SK-N-SH (cell line): ENCODE measurements at regions not wholly inside any gene's neighbourhood (a gene's known extent, or its start where the extent isn't known, plus 50 kb on each side); places are given as distances from the start of the nearest gene placed in this dataset.

ENCODE experiments used
- CTCF ChIA-PET: fragments of 300-600, 350-600 bp; formaldehyde crosslinking; extraction: SDS; loops from one replicate; lab custom pipeline; 2021; lab: Yijun Ruan, JAX
- POLR2A ChIA-PET: fragments of 350-600 bp; sonication (Branson Sonifier 250); formaldehyde crosslinking; extraction: SDS; loops from one replicate; lab custom pipeline; 2020; ENCODE audit warnings: antibody characterized with exemption, inconsistent platforms; lab: Yijun Ruan, JAX
- DNase-seq: peaks from one replicate; pipeline ENCODE4 v3.0.0; 2012
- H2AFZ ChIP-seq: fragments of 200-600 bp; sonication (generic); 2 replicates; pipeline ENCODE4 v1.8.1; 2016; ENCODE audit warnings: antibody characterized with exemption, mild to moderate bottlenecking, low read depth
- H3F3A ChIP-seq: fragments of 200-600 bp; sonication (generic); replicated peaks from 2 replicates; pipeline ENCODE3; 2016; ENCODE audit warnings: antibody characterized with exemption, mild to moderate bottlenecking; ENCODE audit not compliant: insufficient read depth
- H3K27ac ChIP-seq, 2 experiments: fragments of 200-500 bp in 1 of 2; fragments of 200-600 bp in 1 of 2; sonication (Bioruptor generic) in 1 of 2; sonication (generic), shearing (Covaris generic) in 1 of 2; 2 replicates each; pipeline versions ENCODE4 v1.5.1 to v1.6.1; 2014 to 2016; ENCODE audit warnings: low read depth in 2 of 2, inconsistent platforms in 1 of 2, low read length in 1 of 2, mild to moderate bottlenecking in 1 of 2, mixed read lengths in 1 of 2
- H3K27me3 ChIP-seq: fragments of 200-600 bp; sonication (generic), shearing (Covaris generic); 2 replicates; pipeline ENCODE4 v1.6.1; 2016; ENCODE audit warnings: mixed run types; ENCODE audit not compliant: insufficient read depth
- H3K36me3 ChIP-seq, 2 experiments: fragments of 200-500 bp in 1 of 2; fragments of 200-600 bp in 1 of 2; sonication (Bioruptor generic) in 1 of 2; sonication (generic) in 1 of 2; replicated peaks in 1 of 2; 2 replicates each; pipeline versions ENCODE3 to v1.5.1; 2014 to 2016; ENCODE audit warnings: low read length in 1 of 2, mild to moderate bottlenecking in 1 of 2; ENCODE audit not compliant: insufficient read depth in 2 of 2, control insufficient read depth in 1 of 2
- H3K4me1 ChIP-seq, 2 experiments: fragments of 200-500 bp in 1 of 2; fragments of 200-600 bp in 1 of 2; sonication (Bioruptor generic) in 1 of 2; sonication (generic), shearing (Covaris generic) in 1 of 2; 2 replicates each; pipeline versions ENCODE4 v1.5.1 to v1.6.1; 2014 to 2016; ENCODE audit warnings: low read depth in 1 of 2, low read length in 1 of 2, mixed run types in 1 of 2; ENCODE audit not compliant: insufficient read depth in 2 of 2, control insufficient read depth in 1 of 2
- H3K4me2 ChIP-seq: fragments of 200-600 bp; sonication (generic), shearing (Covaris generic); 2 replicates; pipeline ENCODE4 v1.6.1; 2017; ENCODE audit warnings: mixed run types
- H3K4me3 ChIP-seq, 2 experiments: fragments of 200-500 bp in 1 of 2; fragments of 200-600 bp in 1 of 2; sonication (Bioruptor generic) in 1 of 2; sonication (generic), shearing (Covaris generic) in 1 of 2; 2 replicates each; pipeline versions ENCODE4 v1.5.1 to v1.8.1; 2014 to 2016; ENCODE audit warnings: low read depth in 2 of 2, inconsistent platforms in 1 of 2, low read length in 1 of 2, mild to moderate bottlenecking in 1 of 2, mixed read lengths in 1 of 2, moderate library complexity in 1 of 2
- H3K79me2 ChIP-seq: fragments of 200-600 bp; sonication (generic); 2 replicates; pipeline ENCODE4 v1.8.1; 2017; ENCODE audit warnings: mild to moderate bottlenecking; ENCODE audit not compliant: insufficient read depth
- H3K9ac ChIP-seq: fragments of 200-600 bp; sonication (generic); 2 replicates; pipeline ENCODE4 v1.6.1; 2017; ENCODE audit warnings: mixed run types
- H3K9me2 ChIP-seq: fragments of 200-600 bp; sonication (generic); 2 replicates; pipeline ENCODE4 v1.6.1; 2017; ENCODE audit warnings: mixed run types
- H3K9me3 ChIP-seq: fragments of 200-600 bp; sonication (generic); 2 replicates; pipeline ENCODE4 v1.6.1; 2017; ENCODE audit warnings: mixed run types, mild to moderate bottlenecking, moderate library complexity
- H4K20me1 ChIP-seq: fragments of 200-600 bp; sonication (generic); 2 replicates; pipeline ENCODE4 v1.6.1; 2017; ENCODE audit warnings: mild to moderate bottlenecking, mixed run types; ENCODE audit not compliant: insufficient read depth
- CHD2 ChIP-seq: fragments of 150-350 bp; IDR thresholded peaks from 2 replicates; pipeline ENCODE4 v1.6.1; 2018; ENCODE audit warnings: low read length; ENCODE audit not compliant: partially characterized antibody
- CTCF ChIP-seq: fragments of 200-600 bp; sonication (generic); IDR thresholded peaks from 2 replicates; pipeline ENCODE4 v1.6.1; 2017; ENCODE audit warnings: antibody characterized with exemption, mild to moderate bottlenecking, moderate library complexity
- EZH2phosphoT487 ChIP-seq: fragments of 200-600 bp; sonication (generic); IDR thresholded peaks from 2 replicates; pipeline ENCODE4 v1.6.1; 2017; ENCODE audit warnings: low read depth, mixed run types, mild to moderate bottlenecking, antibody characterized with exemption, moderate library complexity, borderline replicate concordance
- MEF2A ChIP-seq: IDR thresholded peaks from 2 replicates; pipeline ENCODE4 v1.4.0; 2012; ENCODE audit warnings: low read depth, borderline replicate concordance
- NRF1 ChIP-seq: IDR thresholded peaks from 2 replicates; pipeline ENCODE4 v1.6.1; 2012; ENCODE audit warnings: low read depth, mild to moderate bottlenecking, low read length
- REST ChIP-seq: IDR thresholded peaks from 2 replicates; pipeline ENCODE4 v1.6.1; 2012; ENCODE audit warnings: mild to moderate bottlenecking, low read depth, low read length, moderate library complexity
- SIN3A ChIP-seq: IDR thresholded peaks from 2 replicates; pipeline ENCODE4 v1.6.1; 2012; ENCODE audit warnings: low read depth, mild to moderate bottlenecking, low read length, moderate library complexity, borderline replicate concordance
- TAF1 ChIP-seq: IDR thresholded peaks from 2 replicates; pipeline ENCODE4 v1.6.1; 2012; ENCODE audit warnings: low read depth, mild to moderate bottlenecking, low read length, moderate library complexity, borderline replicate concordance
- USF1 ChIP-seq: IDR thresholded peaks from 2 replicates; pipeline ENCODE4 v1.4.0; 2012; ENCODE audit warnings: low read depth, borderline replicate concordance
- USF2 ChIP-seq: fragments of 150-350 bp; IDR thresholded peaks from 2 replicates; pipeline ENCODE4 v1.6.1; 2017; ENCODE audit warnings: antibody characterized with exemption, low read length, low read depth, borderline replicate concordance
- WGBS: methylation state at CpG from one replicate; pipeline ENCODE4 v1.1.6; 2017; ENCODE audit warnings: low lambda C conversion rate; 5-methylcytosine and 5-hydroxymethylcytosine counted together

- TF ChIP-seq CTCF (no peak), NRF1 (no peak)
- TF ChIP-seq, all 33 proteins: peak for 0
These were observed 612.1 kb upstream of the PITX2 start (continued) for GRCh38 chr4:111234939-111235338.

- Histone ChIP-seq H3K4me3 (no peak overlapping the region), H3K4me1 (no peaks in the 10 kb centered on the region; a peak in 1 of 4 replicates), H3K9ac (no peak overlapping the region), H3K9me2 (no peaks in the 10 kb centered on the region), H3F3A (no peaks in the 10 kb centered on the region), H3K27me3 (peaks cover 24% of the 10 kb centered on the region; the same call in 1 of the 2 replicates), H4K20me1 (no peaks in the 10 kb centered on the region), H3K36me3 (no peaks in the 10 kb centered on the region), H3K27ac (no peak overlapping the region; a peak in 1 of 4 replicates), H2AFZ (no peak overlapping the region), H3K4me2 (no peak overlapping the region)
- DNase-seq = no peak
- ChIA-PET CTCF (no interaction called here), POLR2A (no interaction called here)
- WGBS = 11% methylated on average over 5 of the region's 5 CpGs
- TF ChIP-seq REST (no peak), EZH2phosphoT487 (no peak), CHD2 (no peak), SIN3A (no peak), USF2 (no peak), USF1 (no peak), TAF1 (no peak), MEF2A (no peak)
- TF ChIP-seq, all 33 proteins: peak for 0
- Histone ChIP-seq H3K79me2 (no peaks in the 10 kb centered on the region), H3K9me3 (no peaks in the 10 kb centered on the region)
These were observed 641.0 kb upstream of the PITX2 start for GRCh38 chr4:111263836-111264235.
